AG04450 (cell line): ENCODE measurements at regions not wholly inside any gene's neighbourhood (a gene's known extent, or its start where the extent isn't known, plus 50 kb on each side); places are given as distances from the start of the nearest gene placed in this dataset.

ENCODE experiments used
- CTCF ChIA-PET: fragments of 300-600, 350-600 bp; formaldehyde crosslinking; extraction: SDS; loops from one replicate; lab custom pipeline; 2022; ENCODE audit warnings: antibody characterized with exemption, inconsistent platforms; lab: Charles Lee
- POLR2A ChIA-PET: fragments of 350-600 bp; formaldehyde crosslinking; extraction: SDS; loops from one replicate; lab custom pipeline; 2021; ENCODE audit warnings: antibody characterized with exemption, inconsistent platforms; lab: Yijun Ruan, JAX
- DNase-seq: peaks from one replicate; pipeline ENCODE4 v3.0.0-alpha.2; 2011; ENCODE audit warnings: low read depth, low spot score
- H3K27ac ChIP-seq: one replicate; pipeline ENCODE4 v1.5.1; 2012; ENCODE audit warnings: low read depth, low read length, control low read depth
- H3K27me3 ChIP-seq: one replicate; pipeline ENCODE4 v1.6.0; 2012; ENCODE audit warnings: low read length; ENCODE audit not compliant: control insufficient read depth, insufficient read depth
- H3K4me3 ChIP-seq: 2 replicates; pipeline ENCODE4 v1.5.1; 2011; ENCODE audit warnings: mild to moderate bottlenecking, low read depth, low read length, control low read depth
- H3K9me3 ChIP-seq: 2 replicates; pipeline ENCODE4 v1.5.1; 2012; ENCODE audit warnings: low read length; ENCODE audit not compliant: control insufficient read depth, insufficient read depth
- TF ChIP-seq, protein P1 (sequence below): IDR thresholded peaks from 2 replicates; pipeline ENCODE4 v1.5.1; 2011; ENCODE audit warnings: low read depth, low read length, control low read depth, inconsistent platforms

GRCh38 chr12:78672033-78672432 lies 192.5 kb upstream of the SYT1 start:
- ChIA-PET POLR2A (no interaction called here), CTCF (no interaction called here)
- H3K9me3 ChIP-seq = no peaks in the 10 kb centered on the region
- no peak overlapping the region for H3K4me3 ChIP-seq
- DNase-seq = no peak
- no peaks in the 10 kb centered on the region for H3K27me3 ChIP-seq
- no peak overlapping the region for H3K27ac ChIP-seq
- TF ChIP-seq, protein P1, sequence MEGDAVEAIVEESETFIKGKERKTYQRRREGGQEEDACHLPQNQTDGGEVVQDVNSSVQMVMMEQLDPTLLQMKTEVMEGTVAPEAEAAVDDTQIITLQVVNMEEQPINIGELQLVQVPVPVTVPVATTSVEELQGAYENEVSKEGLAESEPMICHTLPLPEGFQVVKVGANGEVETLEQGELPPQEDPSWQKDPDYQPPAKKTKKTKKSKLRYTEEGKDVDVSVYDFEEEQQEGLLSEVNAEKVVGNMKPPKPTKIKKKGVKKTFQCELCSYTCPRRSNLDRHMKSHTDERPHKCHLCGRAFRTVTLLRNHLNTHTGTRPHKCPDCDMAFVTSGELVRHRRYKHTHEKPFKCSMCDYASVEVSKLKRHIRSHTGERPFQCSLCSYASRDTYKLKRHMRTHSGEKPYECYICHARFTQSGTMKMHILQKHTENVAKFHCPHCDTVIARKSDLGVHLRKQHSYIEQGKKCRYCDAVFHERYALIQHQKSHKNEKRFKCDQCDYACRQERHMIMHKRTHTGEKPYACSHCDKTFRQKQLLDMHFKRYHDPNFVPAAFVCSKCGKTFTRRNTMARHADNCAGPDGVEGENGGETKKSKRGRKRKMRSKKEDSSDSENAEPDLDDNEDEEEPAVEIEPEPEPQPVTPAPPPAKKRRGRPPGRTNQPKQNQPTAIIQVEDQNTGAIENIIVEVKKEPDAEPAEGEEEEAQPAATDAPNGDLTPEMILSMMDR = no peak

DNA sequence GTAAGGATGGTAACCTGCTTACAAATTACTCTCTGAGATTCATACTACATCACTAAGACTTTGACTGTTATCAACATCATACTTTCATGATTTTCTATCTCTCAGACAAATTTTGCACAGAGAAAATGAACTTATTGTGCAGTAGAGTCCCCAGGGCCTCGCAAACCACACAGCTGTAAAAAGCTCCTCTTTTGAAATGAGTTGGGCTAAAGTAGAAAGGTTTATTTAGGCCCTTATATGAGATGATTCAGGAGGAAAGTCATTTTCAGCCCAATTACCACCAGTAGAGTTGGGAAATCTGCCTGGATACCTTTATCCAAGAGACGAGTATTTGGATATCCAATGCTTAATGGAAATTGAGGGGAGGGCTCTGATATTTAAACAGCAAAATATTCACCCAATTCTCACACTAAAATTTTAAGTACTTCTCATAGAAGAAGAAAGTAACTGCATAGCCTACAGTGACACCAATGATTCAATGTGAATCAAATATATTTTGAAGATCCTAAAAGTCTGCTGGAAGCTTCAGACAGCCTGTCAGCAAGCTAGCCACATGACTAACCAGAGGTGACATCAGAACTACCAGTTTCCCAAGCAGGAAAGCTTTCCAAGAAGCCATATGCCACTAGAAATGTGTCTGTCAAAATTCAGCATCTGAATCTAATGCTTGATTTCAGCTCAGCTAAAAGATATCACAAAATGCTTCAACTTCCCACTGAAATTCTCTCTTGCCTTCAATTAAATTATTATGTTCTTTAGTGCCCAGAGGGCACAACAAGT lies 190.1 kb upstream of the SYT1 start:
- H3K27me3 ChIP-seq = no peaks in the 10 kb centered on the region
- no peak overlapping the region for H3K4me3 ChIP-seq
- TF ChIP-seq, protein P1 = no peak
- H3K9me3 ChIP-seq = no peaks in the 10 kb centered on the region
- DNase-seq = no peak
- H3K27ac ChIP-seq = no peak overlapping the region
- POLR2A ChIA-PET = no interaction called here
- CTCF ChIA-PET = no interaction called here

GRCh38 chr12:78680596-78680995 lies 184.0 kb upstream of the SYT1 start:
- ChIA-PET POLR2A (no interaction called here), CTCF (no interaction called here)
- Histone ChIP-seq H3K4me3 (no peak overlapping the region), H3K9me3 (no peaks in the 10 kb centered on the region), H3K27ac (no peak overlapping the region), H3K27me3 (no peaks in the 10 kb centered on the region)
- TF ChIP-seq, protein P1 = no peak
- DNase-seq = no peak

DNA sequence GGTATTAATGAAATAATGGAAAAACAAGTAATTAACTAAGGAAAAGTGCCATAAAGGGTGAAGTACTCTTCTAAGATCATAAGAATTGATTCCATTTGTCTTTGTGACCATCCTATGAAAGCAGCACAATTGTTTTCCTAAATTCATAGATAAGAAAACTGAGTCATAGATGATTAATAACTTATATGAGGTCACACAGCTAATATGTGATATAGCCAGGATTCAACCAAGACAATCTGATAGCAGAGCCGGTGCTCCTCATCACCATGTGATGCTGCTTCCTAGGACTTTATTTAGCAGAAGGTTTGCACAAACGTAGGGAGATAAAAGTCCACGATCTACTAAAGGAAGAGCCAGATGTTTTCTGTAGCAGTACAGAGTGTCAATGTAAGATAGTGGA lies 181.5 kb upstream of the SYT1 start:
- CTCF ChIA-PET = no interaction called here
- H3K27ac ChIP-seq = no peak overlapping the region
- DNase-seq = no peak
- no peaks in the 10 kb centered on the region for H3K9me3 ChIP-seq
- TF ChIP-seq, protein P1 = no peak
- POLR2A ChIA-PET = no interaction called here
- H3K27me3 ChIP-seq = no peaks in the 10 kb centered on the region
- no peak overlapping the region for H3K4me3 ChIP-seq

- ChIA-PET POLR2A (no interaction called here), CTCF (no interaction called here)
- no peak for DNase-seq
- Histone ChIP-seq H3K9me3 (no peaks in the 10 kb centered on the region), H3K27ac (no peak overlapping the region), H3K27me3 (no peaks in the 10 kb centered on the region), H3K4me3 (no peak overlapping the region)
- TF ChIP-seq, protein P1 = no peak
Observed at GRCh38 chr12:78683626-78684025, 180.9 kb upstream of the SYT1 start.
